ENCODE measurements at regions not wholly inside any gene's neighbourhood (a gene's known extent, or its start where the extent isn't known, plus 50 kb on each side); places are given as distances from the start of the nearest gene placed in this dataset.
"Not testable (repeated sequence)": the region's sequence is repeated elsewhere in the genome, so short reads cannot be mapped to it uniquely, and the experiment has no call there.

GRCh38 chr5:74521401-74521800 lies 119.1 kb downstream of the ENC1 start:
- DNase-seq (ENCODE audit: low read depth): no peak
- TF ChIP-seq, protein P1, sequence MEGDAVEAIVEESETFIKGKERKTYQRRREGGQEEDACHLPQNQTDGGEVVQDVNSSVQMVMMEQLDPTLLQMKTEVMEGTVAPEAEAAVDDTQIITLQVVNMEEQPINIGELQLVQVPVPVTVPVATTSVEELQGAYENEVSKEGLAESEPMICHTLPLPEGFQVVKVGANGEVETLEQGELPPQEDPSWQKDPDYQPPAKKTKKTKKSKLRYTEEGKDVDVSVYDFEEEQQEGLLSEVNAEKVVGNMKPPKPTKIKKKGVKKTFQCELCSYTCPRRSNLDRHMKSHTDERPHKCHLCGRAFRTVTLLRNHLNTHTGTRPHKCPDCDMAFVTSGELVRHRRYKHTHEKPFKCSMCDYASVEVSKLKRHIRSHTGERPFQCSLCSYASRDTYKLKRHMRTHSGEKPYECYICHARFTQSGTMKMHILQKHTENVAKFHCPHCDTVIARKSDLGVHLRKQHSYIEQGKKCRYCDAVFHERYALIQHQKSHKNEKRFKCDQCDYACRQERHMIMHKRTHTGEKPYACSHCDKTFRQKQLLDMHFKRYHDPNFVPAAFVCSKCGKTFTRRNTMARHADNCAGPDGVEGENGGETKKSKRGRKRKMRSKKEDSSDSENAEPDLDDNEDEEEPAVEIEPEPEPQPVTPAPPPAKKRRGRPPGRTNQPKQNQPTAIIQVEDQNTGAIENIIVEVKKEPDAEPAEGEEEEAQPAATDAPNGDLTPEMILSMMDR (conservative IDR thresholded peaks at IDR 0.05; ENCODE audit: low read depth, low read length): no peak
- no peak overlapping the region for H3K4me3 ChIP-seq (ENCODE audit: low read length)

DNA sequence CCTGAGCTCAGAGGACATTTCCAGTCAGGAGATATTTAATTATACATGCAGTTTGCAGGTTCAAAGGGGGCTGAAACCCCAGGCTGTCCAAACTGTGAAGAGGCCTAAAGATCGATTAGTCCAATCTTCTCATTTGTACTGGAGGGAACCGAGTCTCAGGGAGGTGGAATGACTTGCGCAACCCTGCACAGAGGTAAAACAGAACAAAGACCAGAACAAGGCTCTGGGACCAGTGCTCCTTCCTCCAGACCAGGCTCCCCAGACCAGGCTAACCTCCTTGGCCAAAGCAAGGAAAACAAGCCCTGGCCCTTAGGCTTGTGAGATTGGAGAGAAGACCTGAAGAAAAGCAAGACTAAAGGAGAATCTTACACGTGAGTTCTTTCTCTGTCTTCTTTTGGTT lies 120.8 kb downstream of the ENC1 start:
- no peak for DNase-seq (ENCODE audit: low read depth)
- H3K4me3 ChIP-seq (ENCODE audit: low read length): no peak overlapping the region
- TF ChIP-seq, protein P1 (conservative IDR thresholded peaks at IDR 0.05; ENCODE audit: low read depth, low read length): no peak

GRCh38 chr5:74519161-74519571 lies 121.4 kb downstream of the ENC1 start:
- DNase-seq (ENCODE audit: low read depth): no peak
- H3K4me3 ChIP-seq (ENCODE audit: low read length): no peak overlapping the region
- TF ChIP-seq, protein P1 (conservative IDR thresholded peaks at IDR 0.05; ENCODE audit: low read depth, low read length): no peak

GRCh38 chr5:74517700-74518099 lies 122.8 kb downstream of the ENC1 start:
- H3K4me3 ChIP-seq (ENCODE audit: low read length): no peak overlapping the region
- TF ChIP-seq, protein P1 (conservative IDR thresholded peaks at IDR 0.05; ENCODE audit: low read depth, low read length): no peak
- DNase-seq (ENCODE audit: low read depth): no peak

DNA sequence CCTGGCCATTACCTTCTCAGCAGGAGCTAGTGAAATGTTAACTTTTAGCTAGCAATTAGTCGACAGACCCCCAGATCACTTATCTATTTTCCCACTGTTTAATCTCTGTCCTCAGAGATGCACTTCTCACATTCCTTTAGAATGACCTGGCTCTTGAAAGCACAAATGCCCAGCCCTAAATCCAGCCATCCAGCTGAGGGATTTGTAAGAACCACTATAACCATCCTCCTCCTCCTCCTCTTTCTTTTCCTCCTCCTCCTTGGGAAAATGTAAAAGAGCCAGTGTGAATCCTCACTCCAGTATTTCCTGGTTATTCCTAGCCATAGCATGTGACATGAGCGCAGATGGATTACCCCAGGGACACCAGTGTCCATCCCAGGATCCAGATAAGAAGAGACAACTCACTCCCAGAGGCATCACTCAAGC lies 124.3 kb downstream of the ENC1 start:
- H3K4me3 ChIP-seq (ENCODE audit: low read length): no peak overlapping the region
- no peak for DNase-seq (ENCODE audit: low read depth)
- TF ChIP-seq, protein P1 (conservative IDR thresholded peaks at IDR 0.05; ENCODE audit: low read depth, low read length): no peak

GRCh38 chr5:74514888-74515551 lies 125.5 kb downstream of the ENC1 start:
- TF ChIP-seq, protein P1 (conservative IDR thresholded peaks at IDR 0.05; ENCODE audit: low read depth, low read length): no peak
- DNase-seq (ENCODE audit: low read depth): no peak
- H3K4me3 ChIP-seq (ENCODE audit: low read length): no peak overlapping the region

- not testable (repeated sequence) for H3K4me3 ChIP-seq (ENCODE audit: low read length)
Observed at GRCh38 chr5:74511770-74512169, 128.8 kb downstream of the ENC1 start.

More at GRCh38 chr5:74511770-74512169, 128.8 kb downstream of the ENC1 start:
- not testable (repeated sequence) for DNase-seq (ENCODE audit: low read depth)
